GM18520 (cell line): ENCODE measurements at regions not wholly inside any gene's neighbourhood (a gene's known extent, or its start where the extent isn't known, plus 50 kb on each side); places are given as distances from the start of the nearest gene placed in this dataset.

Source experiments
- ATAC-seq: cut with Tn5 transposase; IDR thresholded peaks from one replicate; pipeline ENCODE4 v1.9.1; 2021; ENCODE audit not compliant: unreplicated experiment

DNA sequence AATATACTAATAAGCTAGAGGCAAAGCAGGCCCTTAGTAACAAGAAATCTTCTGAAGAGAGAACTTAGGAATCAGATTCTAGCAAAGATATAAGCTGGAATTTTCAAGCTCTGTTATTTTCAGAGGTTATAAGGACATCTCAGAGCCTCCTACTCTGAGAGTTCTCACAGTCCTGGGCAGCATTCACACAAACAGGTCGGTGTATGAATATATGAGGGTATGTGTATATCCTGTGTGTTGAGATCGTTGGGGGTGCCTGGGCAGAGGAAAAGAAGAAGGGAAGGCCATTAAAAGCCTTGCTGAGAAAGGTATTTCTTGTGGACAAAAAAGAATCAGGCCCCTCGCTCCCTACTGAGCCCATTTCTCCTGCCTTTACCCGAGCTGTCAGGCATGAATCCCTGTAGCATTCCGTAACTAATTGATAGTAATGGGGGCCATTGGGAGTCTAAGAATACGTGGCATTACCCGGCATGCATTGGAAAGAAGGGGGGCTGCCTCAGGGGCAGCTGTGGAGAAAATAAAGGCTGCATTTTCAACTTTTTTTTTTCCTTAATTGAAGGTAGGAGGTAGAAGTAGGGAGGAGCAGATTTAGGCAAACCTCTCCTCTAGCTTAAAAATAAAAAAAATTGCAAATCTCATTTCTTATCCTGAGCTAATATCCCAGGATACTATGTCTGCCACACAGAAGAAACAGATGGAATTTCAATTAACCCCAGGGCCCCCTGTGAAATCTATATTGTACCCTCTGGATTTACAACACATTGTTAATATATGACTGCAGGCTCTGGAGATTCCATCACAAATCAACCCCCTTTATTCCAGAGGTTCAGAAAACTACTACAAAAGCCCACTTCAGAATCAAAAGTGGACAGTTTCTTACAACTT is 103.8 kb downstream of the GTPBP8 start:
- ATAC-seq = no peak

DNA sequence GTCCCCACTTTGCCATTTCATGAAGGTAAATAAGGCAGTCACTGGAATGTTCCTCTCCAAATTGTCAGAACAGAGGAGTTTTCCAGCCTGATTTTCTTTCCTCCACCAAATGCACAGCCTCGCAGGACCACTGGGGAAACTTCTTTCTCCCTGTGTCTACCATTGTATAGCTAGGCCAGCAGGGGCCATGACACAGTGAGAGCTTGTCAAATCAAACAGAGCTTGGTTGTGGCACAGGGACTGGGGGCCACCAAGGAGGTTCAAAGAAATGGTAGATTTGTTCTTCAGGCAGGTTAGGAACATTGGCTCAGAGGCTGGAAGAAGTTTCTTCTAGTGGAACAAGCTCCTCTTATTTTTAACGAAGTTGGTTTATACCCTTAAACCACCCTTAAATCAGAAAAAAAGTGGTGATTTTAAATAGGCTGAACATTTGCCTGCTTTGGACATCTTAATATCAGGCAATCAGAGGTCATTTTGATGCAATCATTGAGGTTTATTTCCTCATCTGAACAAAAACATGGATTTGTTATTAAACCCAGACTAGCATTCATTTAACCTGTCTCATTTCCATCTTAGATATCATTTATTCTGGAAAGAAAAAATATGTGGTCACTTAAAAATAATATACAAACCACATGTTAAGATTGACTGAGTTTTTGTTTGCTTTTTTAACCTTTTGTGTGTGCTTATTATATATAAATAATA is 105.6 kb downstream of the GTPBP8 start:
- no peak for ATAC-seq

DNA sequence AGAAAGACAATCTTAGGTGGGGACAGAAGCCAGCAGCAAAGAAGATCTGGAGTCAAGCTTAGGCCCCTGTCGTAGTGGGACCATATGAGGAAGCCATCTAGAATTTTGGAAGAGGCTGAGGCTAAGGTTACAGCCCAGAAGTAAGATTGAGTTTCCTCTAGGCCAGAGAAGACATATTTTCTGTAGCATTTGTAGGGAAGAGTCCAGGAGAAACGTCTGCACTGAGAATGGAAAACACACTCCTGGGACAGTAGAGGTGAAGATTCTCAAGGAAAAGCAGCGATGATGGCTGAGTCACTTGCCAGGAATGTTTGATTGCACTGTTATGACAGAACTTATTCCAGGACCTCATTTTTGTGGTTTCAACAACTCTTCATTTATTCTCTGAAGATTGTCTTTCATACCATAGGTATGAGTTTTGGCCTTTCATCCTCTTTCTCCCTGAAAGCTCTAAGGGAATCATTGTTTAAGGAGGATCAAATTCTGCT is 107.2 kb downstream of the GTPBP8 start:
- no peak for ATAC-seq

DNA sequence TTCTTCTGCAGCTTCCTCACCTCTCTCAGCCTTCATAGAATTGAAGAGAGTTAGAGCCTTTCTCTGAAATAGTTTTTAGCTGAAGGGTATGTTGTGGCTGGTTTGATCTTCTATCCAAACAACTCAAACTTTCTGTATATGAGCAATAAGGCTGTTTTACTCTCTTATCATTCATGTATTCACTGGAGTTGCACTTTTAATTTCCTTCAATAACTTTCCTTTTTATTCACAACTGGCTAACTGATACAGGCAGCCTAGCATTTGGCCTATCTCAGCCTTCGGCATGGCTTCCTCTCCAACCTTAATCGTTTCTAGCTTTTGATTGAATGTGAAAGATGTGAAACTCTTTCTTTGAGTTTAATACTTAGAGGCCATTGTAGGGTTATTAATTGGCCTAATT is 109.3 kb downstream of the GTPBP8 start:
- ATAC-seq = no peak

DNA sequence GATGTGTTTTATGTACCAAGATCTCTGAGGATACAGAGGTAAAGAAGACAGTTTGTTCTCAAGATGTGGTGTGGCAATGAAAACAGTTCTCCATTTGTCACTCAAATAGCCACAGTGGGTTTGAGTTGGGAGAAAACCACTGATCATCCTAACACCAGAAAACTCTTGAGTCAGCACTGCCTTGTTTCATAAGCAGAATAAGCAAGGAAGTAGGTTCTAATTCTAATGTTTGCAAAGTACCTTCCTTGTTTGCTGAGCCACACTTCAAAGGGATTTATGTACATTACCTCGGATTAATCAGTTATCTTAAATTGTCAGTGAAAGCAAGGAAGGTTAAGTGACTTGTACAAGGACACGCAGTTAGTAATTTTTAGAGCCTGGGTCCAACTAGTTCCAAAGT is 107.8 kb upstream of the BOC start:
- no peak for ATAC-seq

DNA sequence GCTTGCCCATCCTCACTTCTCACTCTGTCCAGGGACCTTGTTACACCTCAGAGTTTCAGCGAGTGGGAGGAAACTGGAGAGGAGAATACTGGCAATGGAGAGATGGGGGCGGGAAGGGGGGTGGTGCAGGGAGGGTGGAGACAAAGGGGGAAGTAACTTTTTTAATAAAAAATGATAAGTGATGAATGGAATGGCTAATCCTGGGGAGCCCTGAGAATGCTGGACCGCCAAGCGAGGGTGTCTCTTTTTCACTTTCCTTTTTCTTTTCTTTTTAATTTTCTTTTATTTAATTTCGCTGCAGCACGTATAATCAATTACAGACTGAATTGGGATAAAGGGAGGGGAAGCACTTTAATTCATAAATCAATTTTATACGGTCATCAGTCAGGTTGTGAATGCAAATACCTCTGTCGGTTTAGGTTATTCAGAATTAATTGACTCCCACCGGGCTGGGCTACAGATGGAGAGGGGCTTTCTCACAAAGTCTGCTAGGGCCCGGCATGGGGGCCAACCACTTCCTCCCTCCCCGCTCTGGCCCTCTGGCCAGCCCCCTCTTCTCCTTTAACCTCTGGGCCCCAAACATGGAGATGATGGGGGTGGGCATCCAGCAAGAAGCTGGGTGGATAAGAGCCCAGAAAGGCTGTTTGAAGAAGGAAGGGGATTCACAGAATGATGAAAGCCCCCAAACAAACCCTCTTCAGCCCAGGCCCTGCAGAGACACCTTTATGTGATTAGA is 106.8 kb upstream of the BOC start:
- ATAC-seq = no peak

DNA sequence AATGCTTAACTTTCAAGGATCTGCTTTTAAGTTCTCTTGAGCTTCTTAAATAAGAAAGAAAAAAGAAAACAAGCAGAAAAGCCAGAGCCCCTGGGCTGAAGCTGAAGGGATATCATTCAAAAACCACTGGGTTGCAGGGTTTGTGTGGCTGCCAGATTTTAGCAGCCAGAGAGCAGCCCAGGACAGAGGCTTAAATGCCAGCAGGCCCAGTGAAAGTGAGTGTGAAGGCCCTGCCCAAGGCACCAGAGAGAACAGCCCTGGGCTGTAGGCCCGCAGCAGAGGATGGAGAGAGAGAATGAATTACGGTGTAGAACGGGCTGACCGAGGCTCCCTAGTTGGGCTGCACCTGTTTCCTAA is 106.3 kb upstream of the BOC start:
- ATAC-seq = no peak

DNA sequence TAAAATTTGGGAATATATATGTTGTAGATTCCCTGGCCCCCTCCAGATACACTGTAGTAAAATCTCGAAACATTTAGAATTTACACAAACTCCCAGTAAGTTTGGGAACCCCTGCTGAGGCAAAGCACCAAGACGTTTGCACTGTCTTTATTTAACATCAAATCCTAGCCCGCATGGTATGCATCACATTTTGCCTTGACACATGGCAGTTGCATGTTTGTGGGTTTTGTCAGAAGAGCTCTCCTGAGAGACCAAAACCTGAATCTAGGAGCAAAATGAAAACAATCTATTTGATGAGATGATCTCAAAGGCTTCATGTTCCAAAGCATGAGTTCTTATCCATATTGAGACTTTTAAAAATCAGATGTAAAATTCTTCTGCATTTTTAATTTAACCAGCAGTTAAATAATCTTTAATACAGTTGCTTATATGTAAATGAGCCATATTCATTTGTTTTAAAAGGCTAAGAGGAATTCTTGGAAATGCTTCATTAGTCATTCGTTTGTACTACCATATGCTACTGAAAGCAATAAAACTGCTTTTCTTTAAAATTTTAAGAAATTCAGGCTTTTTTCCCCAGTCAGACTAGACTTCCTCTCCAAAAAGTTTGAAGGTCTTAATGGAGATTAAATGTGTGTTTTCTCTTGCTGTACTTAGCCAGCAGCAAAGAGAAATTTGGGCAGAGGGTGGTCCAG is 105.2 kb upstream of the BOC start:
- no peak for ATAC-seq

DNA sequence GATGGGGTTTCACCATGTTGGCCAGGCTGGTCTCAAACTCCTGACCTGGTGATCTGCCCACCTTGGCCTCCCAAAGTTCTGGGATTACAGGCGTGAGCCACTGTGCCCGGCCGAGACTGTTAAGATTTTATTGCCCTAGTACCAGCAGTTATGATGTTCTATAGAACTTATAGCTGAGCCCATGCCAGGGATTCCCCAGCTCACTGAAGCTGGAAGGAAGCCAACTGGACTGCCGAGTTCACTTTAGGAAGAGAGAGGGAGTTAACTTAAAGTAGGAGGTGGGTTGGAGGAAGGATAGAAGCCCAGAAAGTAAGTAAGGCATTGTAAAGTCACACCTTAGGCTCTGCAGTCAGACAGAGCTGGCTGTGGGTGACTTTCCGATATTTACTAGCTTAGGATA is 101.1 kb upstream of the BOC start:
- ATAC-seq = no peak

DNA sequence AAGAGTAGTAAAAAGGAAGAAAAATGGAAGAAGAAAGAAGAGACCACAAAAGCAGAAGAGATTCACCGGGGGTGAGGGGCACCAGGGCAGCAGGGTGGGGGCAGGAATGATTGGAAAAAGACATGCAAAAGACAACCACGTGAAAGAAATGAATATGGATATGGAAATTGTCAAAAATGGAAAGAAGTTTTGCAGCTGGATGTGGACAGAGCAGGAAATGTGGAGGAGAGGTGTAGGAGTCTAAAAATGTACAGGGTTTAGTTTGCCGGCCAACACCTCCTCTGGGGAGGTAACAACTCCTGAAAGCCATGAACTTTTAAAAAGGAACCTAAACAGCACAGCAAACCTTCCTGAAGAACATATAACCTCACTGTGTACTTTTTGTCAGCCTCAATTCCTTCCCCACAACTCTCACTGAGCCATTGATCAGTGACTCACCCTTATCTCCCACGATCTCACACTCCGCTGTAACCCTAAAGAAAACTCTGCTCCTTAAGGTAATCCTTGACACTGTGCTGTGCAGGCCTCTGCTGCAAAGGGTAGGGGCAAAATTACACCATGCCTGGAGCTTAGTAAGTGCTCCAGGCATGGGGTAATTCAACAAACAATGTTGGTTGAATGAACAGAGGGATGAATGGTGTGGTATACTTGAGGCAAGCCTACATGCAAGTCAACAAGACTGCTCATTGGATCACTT is 100.2 kb upstream of the BOC start:
- ATAC-seq = no peak

DNA sequence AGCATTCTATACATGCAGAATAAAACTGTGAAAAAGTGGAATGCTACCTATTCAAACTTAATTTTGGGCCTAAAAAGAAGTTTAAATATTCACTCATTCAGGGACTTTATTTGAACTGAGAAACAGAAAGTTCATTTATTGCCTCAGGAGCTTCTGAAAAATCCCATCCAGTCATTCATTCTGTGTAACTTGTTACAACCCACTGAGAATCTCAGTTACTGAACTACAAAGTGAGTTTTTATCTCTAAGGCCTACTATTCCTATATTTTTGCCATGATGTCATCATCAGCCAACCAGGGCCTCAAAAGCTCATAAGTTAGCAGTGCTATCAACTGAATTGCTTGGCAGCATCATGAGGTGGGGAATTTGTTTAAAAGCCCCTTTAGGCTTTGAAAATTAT is 98.0 kb upstream of the BOC start:
- ATAC-seq = no peak

DNA sequence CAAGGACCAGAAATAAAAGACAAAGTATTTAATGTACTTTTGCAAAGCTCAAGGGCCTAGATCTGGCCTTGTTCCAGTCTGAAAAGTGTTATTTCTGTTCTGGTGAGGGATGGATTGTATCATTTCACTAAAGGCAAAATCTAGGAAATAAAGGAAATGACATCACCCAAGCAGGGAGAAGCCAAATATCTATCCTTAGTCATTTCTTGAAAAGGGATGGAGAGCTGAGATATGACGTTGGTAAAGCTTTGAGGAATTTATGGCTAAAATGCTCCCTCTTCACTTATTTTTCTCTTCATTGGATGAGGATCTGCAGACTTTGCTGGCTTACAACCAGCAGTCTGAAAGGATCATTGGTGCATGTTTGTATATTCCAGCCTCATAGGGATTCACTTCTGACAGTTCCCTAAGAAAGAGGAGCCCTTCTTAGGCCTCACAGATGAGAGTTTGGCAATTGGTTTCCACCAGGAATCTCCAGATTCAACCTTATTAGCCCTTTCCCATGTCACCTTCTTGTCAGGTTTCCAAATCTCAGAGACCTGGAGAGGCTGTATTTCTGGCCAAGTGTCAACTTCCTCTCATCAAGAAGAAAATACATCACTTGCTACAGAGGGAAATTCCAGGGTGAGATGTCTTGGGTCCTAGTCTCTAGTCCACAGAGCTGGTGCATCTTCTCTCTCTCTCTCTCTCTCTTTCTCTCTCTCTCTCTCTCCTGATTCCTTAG is 93.7 kb upstream of the BOC start:
- no peak for ATAC-seq

DNA sequence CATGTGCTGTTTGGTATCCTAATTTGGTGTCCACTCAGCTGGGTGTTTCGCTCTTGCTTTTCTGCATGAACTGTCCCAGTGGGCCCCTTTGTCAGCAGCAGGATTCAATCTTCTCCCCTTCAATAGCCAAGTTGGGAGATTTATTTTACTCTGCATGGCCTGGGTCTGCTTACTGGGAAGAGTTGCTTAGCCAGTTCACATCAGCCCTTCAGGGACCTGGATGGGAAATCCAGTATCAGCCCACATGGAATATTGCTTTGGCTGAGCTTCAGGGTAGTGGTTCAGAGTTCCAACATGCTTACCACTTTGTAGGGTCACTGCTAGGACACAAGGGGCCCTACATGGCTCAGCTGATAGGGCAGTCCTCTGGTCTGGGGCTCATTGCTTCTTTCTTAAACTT is 93.0 kb upstream of the BOC start:
- no peak for ATAC-seq

DNA sequence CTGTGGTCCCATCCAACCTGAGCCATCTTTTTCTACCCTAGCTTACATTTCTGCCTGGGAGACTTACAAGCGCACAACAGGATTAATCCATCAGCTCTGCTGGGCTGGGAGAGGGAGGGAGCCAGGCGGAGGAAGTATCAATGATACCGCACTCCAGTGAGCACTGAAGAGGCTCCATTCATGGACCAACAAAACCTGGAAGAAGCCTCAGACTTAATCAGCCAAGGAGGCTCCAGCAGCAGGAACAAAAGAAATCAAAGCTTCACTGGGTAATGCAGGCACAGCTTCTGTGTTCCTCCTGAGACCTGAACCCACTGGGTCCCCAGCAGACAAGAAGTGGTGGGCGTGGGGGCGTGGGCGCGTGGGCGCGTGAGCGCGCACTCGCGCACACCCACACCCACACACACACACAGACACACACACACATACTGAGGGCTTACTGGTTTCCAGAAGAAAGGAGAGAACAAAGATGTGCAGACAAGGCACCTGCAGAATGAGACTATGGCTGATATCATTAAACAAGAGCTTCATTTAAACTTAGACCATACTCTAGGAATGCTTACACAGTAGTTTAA is 87.0 kb upstream of the BOC start:
- ATAC-seq = no peak

DNA sequence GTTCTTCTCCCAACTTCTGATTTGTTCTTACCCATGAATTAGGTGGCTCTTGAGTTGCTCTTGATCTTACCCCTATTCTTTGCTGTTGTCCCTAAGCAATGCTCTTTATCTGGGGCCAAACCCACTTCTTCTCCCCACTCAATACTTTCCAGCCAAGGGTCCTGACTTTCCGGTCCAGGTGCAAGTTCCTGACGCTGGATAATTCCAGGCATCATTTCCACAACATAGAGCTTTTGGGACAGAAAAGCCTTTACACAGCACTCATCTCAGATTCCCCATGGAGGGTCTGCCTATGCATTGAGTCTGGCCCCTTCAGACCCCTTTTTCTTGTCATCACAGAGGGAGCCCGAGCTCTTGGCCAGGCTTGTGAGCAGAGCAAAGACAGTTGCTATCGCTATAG is 85.4 kb upstream of the BOC start:
- ATAC-seq = no peak

DNA sequence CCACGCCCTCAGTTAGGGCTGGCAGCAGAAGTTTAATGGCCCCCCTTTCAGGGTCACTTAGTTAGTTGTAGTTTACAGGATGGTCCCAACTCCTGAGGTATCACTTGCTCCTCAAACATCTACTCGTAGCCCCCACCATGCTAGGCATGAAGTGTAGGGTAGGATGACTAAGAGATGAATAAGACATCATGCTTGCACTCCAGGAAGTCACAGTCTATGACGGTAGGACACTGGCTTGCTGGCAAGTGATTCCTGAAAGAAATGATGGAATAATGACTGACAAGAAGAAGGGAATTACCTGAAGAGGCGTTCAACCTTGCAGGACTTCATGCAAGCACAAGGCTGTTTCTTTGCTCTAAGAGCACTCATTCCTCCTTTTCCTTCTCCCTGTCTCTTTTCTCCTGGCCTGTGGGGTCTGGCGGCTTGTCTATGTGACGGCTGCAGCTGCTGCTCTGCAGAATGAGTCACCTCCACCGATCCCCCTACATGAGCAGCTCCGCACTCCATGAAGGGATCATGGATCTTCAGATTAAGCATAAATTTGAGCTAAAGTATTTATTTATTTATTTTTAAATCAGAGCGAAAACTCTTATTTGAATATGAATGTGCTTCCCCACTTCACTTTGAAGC is 82.9 kb upstream of the BOC start:
- no peak for ATAC-seq

DNA sequence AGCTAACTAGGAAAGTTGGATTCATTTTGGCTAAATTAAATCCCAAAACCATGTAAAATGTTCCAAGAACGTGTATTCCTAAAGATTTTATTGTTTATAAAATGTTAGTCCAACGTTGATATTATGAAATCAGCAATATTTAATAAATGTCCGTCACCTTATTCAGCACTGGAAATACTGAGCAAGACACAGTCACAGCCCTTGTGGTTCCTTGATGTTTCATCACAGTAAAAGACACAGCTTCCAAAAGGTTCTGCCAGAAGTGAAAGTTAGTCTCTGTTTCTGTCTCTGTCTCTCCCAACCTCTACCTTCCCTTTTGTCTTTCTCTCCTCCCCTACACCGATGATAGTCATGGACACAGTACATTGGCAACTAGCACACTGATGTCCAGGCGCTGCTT is 82.2 kb upstream of the BOC start:
- no peak for ATAC-seq

DNA sequence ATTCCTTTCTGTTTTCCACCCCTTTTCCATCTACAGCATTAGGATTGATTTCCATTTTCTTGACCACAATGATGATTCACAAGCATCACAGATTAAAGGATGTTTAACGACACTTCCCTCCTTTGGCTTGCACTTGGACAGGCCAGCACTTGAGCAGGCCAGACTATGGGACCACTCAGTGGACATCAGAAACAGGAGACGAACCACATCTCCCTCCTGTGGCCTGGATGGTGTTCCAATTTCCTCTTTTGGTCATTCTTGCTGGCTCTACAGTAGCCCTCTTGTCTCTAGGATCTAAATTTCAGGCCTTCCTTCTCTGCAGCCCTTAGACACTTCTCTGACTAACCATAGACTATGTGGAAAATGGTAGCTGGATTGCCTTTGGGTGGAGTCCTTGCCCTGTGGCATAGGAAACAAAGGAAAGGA is 78.8 kb upstream of the BOC start:
- no peak for ATAC-seq

DNA sequence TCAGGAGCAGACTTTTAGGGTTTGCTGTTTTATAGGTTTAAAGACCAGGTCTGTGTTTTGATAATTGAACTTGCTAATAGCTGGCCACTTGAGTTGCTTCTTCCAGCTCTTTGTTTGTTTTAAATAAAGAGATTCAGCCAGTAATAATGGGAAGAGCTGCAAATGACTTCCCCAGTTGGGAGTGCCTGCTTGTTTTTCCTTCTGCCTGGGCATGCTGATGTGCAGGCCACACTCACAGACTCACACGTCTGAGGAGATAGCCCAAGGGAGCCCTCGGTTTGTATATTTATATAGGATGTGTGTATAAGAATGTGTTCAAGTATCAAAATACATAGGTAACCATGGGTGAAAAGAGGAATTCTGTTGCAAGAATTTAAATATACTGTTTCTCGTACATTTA is 78.2 kb upstream of the BOC start:
- ATAC-seq = no peak
